OCI-LY3 (cell line): ENCODE measurements at regions not wholly inside any gene's neighbourhood (a gene's known extent, or its start where the extent isn't known, plus 50 kb on each side); places are given as distances from the start of the nearest gene placed in this dataset.

Experiments
- H2AFZ ChIP-seq: fragments of 200-600, 300-600 bp; shearing (Covaris generic); 2 replicates; pipeline ENCODE4 v1.6.0; 2014; ENCODE audit warnings: antibody characterized with exemption, low read depth, low read length
- H3K27ac ChIP-seq: fragments of 200-600, 300-600 bp; sonication (generic); 2 replicates; pipeline ENCODE4 v1.5.1; 2014; ENCODE audit warnings: mild to moderate bottlenecking, low read length, moderate library complexity, mixed read lengths
- H3K27me3 ChIP-seq: fragments of 200-600, 300-600 bp; sonication (generic); 2 replicates; pipeline ENCODE4 v1.6.1; 2014; ENCODE audit warnings: low read depth, low read length, mixed read lengths
- H3K36me3 ChIP-seq: fragments of 200-600, 300-600 bp; sonication (generic); replicated peaks from 2 replicates; pipeline ENCODE3; 2014; ENCODE audit warnings: low read depth, low read length, mixed read lengths
- H3K4me1 ChIP-seq: fragments of 300-600, 200-600 bp; sonication (generic); 2 replicates; pipeline ENCODE4 v1.6.1; 2014; ENCODE audit warnings: low read length, mixed read lengths
- H3K4me2 ChIP-seq: fragments of 200-600, 300-600 bp; sonication (generic); 2 replicates; pipeline ENCODE4 v1.6.1; 2014; ENCODE audit warnings: low read length, mixed read lengths
- H3K4me3 ChIP-seq: fragments of 300-600, 200-600 bp; sonication (generic); 2 replicates; pipeline ENCODE4 v1.5.1; 2014; ENCODE audit warnings: antibody characterized with exemption, mild to moderate bottlenecking, low read length, moderate library complexity
- H3K79me2 ChIP-seq: fragments of 300-600, 200-600 bp; shearing (Covaris generic); 2 replicates; pipeline ENCODE4 v1.6.1; 2014; ENCODE audit warnings: mild to moderate bottlenecking, low read length, mixed read lengths
- H3K9ac ChIP-seq: fragments of 300-600, 200-600 bp; shearing (Covaris generic); 2 replicates; pipeline ENCODE4 v1.6.0; 2014; ENCODE audit warnings: mild to moderate bottlenecking, low read length, moderate library complexity
- H3K9me3 ChIP-seq: fragments of 200-600, 300-600 bp; shearing (Covaris generic); 2 replicates; pipeline ENCODE4 v1.6.1; 2014; ENCODE audit warnings: low read length, mixed read lengths; ENCODE audit not compliant: insufficient read depth
- H4K20me1 ChIP-seq: fragments of 200-600, 300-600 bp; sonication (generic); 2 replicates; pipeline ENCODE4 v1.6.1; 2016; ENCODE audit warnings: low read length, mixed read lengths; ENCODE audit not compliant: insufficient read depth
- CTCF ChIP-seq: fragments of 200-600, 300-600 bp; sonication (generic); IDR thresholded peaks from 2 replicates; pipeline ENCODE4 v1.5.1; 2014; ENCODE audit warnings: antibody characterized with exemption, low read length, low read depth
- EZH2phosphoT487 ChIP-seq: fragments of 200-600 bp; shearing (Covaris generic); IDR thresholded peaks from 2 replicates; pipeline ENCODE4 v1.6.1; 2018; ENCODE audit warnings: antibody characterized with exemption, mixed run types, low read depth

DNA sequence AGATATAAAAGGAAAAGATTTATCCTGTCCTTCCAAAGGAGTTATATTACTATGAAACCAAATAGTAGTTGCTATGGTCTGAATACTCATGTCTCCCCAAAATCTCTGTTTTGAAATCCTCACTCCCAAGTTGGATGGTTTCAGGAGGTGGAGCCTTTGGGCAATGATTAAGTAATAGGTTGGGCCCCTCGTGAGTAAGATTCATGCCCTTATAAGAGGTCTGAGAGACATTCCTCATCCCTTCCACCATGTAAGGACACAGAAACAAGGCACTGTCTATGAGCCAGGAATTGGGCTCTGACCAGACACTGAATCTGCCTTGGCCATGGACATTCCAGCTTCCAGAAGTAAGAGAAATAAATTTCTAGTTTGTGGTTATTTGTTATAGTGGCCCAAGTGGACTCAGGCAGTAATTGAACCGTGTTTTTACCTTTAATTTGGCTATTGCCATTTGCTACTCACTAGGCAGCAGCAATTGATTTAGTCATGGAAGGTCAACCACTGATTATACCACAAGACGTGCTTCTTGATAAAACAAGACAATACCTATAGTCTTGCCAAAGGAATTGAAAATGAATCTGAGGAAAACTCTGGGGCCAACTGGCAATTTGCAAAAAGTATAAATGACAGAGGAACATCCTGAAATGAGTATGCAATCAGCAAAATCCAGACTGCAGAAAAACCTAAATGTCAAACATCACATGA is 717.4 kb upstream of the SPRY2 start:
- H2AFZ ChIP-seq: 0 out of 2 replicates have a peak overlapping the region, but pooled peaks have one; percentile 4

GRCh38 chr13:81051873-81052272 is 710.9 kb upstream of the SPRY2 start:
- TF ChIP-seq CTCF (peak; percentile 34), EZH2phosphoT487 (no peak)
- Histone ChIP-seq H3K27me3 (no peaks in the 10 kb centered on the region), H3K36me3 (no peaks in the 10 kb centered on the region), H3K4me1 (peaks cover 13% of the 10 kb centered on the region), H3K79me2 (no peaks in the 10 kb centered on the region), H4K20me1 (no peaks in the 10 kb centered on the region), H2AFZ (no peak overlapping the region), H3K4me3 (no peak overlapping the region), H3K27ac (no peak overlapping the region), H3K9ac (no peak overlapping the region), H3K9me3 (no peaks in the 10 kb centered on the region), H3K4me2 (no peak overlapping the region)

More for the DNA sequence above, 717.4 kb upstream of the SPRY2 start:
- H3K4me2 ChIP-seq: no peak overlapping the region
- no peak overlapping the region for H3K27ac ChIP-seq
- no peaks in the 10 kb centered on the region for H4K20me1 ChIP-seq
- H3K36me3 ChIP-seq: no peaks in the 10 kb centered on the region
- no peaks in the 10 kb centered on the region for H3K27me3 ChIP-seq
- H3K4me3 ChIP-seq: no peak overlapping the region
- no peak for TF ChIP-seq EZH2phosphoT487
- TF ChIP-seq CTCF: no peak
- no peaks in the 10 kb centered on the region for H3K9me3 ChIP-seq
- no peaks in the 10 kb centered on the region for H3K79me2 ChIP-seq
- H3K9ac ChIP-seq: no peak overlapping the region
- 0 out of 2 replicates have a peak, but pooled peaks cover 11% of the 10 kb centered on the region for H3K4me1 ChIP-seq

DNA sequence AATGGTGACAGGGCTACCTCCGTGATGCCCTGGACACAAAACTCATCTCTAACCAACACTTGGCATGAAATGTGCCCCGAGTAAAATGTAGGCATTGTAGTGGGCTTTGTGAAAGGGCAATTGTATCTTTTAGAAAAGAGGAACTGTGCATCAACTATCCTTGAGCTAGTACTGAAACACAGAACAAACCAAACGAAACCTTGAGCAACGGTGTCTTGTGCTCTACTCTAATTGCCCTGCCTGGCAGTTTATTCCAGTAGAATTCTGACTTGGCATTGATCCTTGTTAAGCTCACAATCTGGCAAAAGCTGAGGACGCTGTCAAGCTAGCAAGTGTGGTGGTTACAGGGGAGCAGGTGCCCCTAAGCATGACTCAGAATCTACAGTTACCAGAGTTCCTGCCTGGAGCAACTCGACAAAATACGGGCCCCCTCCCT is 707.1 kb upstream of the SPRY2 start:
- H3K36me3 ChIP-seq: no peaks in the 10 kb centered on the region
- H4K20me1 ChIP-seq: no peaks in the 10 kb centered on the region
- peaks cover 13% of the 10 kb centered on the region for H3K4me1 ChIP-seq
- H2AFZ ChIP-seq: peak overlapping the region; percentile 55
- no peak overlapping the region for H3K9ac ChIP-seq
- H3K27me3 ChIP-seq: no peaks in the 10 kb centered on the region
- TF ChIP-seq EZH2phosphoT487: no peak
- no peak for TF ChIP-seq CTCF
- H3K4me3 ChIP-seq: peak overlapping the region; percentile 52
- H3K9me3 ChIP-seq: no peaks in the 10 kb centered on the region
- H3K79me2 ChIP-seq: no peaks in the 10 kb centered on the region
- no peak overlapping the region for H3K27ac ChIP-seq
- H3K4me2 ChIP-seq: peak overlapping the region; percentile 72

DNA sequence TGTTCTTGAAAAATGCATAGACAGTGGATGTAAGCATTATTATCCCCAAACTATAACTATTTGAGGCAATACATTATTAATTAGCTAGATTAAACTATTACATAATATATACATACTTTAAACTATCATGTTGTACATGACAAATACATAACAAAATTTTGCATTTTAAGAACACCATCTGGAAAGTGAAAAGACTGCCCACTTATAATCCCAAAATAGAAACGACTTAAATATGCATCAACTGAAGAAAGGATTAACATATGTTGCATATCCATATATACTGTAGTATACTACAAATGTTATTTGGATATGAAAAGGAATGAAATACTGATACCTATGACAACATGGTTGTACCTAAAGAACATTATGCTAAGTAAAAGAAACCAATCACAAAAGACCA is 700.8 kb upstream of the SPRY2 start:
- Histone ChIP-seq H3K9me3 (no peaks in the 10 kb centered on the region), H3K79me2 (no peaks in the 10 kb centered on the region), H3K27me3 (no peaks in the 10 kb centered on the region), H3K9ac (no peak overlapping the region), H3K27ac (no peak overlapping the region), H4K20me1 (no peaks in the 10 kb centered on the region), H3K4me1 (no peaks in the 10 kb centered on the region), H3K4me3 (no peak overlapping the region), H2AFZ (no peak overlapping the region), H3K4me2 (no peak overlapping the region), H3K36me3 (no peaks in the 10 kb centered on the region)
- TF ChIP-seq EZH2phosphoT487 (no peak), CTCF (no peak)
